GM12872 (cell line): ENCODE measurements at regions not wholly inside any gene's neighbourhood (a gene's known extent, or its start where the extent isn't known, plus 50 kb on each side); places are given as distances from the start of the nearest gene placed in this dataset.

Experiments
- TF ChIP-seq, protein P1 (sequence below): IDR thresholded peaks from 3 replicates; pipeline ENCODE4 v1.5.1; 2011; ENCODE audit warnings: low read depth, mild to moderate bottlenecking, low read length, moderate library complexity; ENCODE audit not compliant: insufficient read depth

DNA sequence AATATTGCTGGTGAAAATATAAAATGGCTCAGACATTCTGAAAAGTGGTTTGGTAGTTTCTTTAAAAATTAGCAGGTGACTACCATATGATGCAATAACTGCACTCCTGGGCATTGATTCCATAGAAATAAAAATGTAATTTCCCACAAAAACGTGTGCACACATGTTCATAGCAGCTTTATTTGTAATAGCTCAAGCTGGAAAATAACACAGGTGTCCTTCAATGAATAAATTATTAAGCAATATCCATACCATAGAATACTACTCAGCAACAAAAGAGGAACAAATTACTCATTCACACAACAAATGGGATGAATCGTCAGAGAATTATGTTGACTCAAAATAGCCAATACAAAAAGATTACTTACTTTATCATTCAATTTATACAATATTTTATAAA, 893.7 kb upstream of the SLIT2 start:
- TF ChIP-seq, protein P1, sequence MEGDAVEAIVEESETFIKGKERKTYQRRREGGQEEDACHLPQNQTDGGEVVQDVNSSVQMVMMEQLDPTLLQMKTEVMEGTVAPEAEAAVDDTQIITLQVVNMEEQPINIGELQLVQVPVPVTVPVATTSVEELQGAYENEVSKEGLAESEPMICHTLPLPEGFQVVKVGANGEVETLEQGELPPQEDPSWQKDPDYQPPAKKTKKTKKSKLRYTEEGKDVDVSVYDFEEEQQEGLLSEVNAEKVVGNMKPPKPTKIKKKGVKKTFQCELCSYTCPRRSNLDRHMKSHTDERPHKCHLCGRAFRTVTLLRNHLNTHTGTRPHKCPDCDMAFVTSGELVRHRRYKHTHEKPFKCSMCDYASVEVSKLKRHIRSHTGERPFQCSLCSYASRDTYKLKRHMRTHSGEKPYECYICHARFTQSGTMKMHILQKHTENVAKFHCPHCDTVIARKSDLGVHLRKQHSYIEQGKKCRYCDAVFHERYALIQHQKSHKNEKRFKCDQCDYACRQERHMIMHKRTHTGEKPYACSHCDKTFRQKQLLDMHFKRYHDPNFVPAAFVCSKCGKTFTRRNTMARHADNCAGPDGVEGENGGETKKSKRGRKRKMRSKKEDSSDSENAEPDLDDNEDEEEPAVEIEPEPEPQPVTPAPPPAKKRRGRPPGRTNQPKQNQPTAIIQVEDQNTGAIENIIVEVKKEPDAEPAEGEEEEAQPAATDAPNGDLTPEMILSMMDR = no peak

DNA sequence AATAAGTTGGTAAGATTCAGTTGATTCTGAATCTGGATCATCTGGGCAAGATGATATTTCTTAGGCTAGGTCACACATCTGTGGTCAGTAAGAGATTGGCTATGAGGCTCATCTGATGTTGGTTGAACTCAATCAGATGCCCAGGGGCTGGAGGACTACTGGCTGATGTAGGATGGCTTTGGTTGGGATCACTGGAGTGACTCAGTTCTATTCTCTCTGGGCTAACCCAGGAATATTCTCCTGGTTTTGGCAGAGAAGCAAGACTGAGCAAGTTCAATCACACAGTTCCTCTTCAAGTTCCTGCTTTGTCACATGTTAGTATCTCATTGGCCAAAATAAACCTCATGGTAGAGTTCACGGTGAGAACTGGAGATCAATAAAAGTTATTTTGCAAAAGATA, 902.3 kb upstream of the SLIT2 start:
- TF ChIP-seq, protein P1 = no peak

DNA sequence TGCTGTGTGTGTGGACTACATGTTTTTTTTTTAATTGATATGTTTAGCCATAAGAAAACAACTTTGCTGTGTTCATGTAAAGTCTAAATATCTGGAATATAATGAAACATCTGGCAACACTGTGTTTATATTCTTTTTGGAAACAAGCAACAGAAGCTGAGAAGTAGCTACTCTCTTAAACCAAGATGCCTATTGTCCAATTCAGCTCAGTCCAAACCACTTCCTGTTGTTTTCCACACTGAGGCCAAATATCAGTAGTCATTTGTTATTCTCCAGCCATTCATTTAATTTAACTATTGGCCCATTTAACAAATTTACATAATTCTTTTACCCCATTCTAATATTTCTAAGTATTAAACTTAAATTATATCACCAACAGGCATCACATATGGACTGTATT, 903.0 kb upstream of the SLIT2 start:
- TF ChIP-seq, protein P1 = no peak

DNA sequence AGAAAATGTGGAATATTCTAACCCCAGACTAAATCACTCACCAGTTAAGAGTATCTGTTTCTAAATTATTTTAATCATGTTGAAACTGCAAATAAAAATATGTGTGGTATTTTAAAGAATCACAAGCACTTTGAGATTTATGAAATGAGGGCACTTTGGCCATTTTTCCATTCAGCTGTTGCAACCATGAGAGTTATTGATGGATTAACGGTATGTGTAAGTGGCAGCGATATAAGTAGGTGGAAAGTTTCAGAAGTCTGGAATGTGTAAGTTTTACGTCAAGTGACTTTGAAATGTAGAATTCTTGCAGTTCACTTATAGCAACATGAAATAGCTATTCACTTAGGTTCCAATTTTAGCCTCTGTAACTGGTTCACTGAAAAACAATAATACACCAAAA, 905.1 kb upstream of the SLIT2 start:
- TF ChIP-seq, protein P1 = no peak

DNA sequence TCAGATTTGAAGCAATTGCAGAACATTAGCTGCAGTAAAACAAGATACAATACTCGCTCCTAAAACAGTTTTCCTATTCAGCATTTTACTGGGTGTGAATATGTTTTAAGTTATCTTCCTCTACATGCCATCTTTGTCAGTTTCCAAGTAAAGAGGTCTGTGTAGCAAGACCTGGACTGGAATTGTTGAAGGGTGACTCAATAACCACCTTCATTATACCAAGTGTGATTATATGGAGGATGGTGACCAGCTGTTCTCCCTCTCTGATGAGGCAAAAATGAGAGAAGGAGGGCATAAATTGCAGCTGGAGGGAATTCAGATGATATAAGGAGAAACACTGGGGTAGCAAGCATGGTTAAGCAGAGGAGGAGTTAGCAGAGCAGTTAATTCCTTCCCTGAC, 922.1 kb upstream of the SLIT2 start:
- TF ChIP-seq, protein P1 = no peak

DNA sequence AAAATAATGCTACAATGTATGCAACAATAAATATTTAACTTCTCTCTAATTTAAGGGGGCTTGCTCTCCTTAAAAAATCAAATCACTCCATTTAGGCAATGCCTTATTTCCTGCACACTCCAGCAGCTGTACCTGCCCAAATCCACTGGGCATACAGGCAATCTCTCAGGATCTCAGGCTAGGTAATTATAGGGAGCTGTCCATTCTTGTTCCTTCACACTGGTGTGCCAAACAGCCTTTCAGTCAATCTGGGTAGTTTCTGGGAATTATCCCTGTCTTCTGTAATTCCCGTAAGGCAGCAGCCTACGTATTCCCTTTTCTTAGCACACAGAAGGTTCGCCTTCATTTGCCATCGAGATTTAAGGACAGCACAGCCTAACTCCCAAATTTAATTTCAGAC, 922.6 kb upstream of the SLIT2 start:
- TF ChIP-seq, protein P1 = no peak

DNA sequence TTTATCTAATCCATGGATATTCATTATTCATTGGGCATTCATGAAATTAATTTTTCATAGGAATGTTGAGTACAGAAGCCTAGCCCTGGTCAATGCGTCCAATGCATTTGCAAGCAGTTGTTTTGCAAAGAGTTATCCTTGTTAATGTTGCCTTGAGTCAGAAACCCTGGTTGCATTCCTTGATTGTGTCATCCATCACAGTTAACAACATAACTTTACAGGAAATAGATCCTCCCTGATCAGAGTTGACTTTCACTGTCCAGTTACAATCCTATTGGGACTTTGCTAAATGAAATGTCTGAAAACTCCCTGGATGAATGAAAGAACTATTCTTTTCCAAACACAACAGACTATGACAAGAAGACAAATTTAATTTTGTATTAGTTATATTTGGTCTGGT, 924.3 kb upstream of the SLIT2 start:
- TF ChIP-seq, protein P1 = no peak

DNA sequence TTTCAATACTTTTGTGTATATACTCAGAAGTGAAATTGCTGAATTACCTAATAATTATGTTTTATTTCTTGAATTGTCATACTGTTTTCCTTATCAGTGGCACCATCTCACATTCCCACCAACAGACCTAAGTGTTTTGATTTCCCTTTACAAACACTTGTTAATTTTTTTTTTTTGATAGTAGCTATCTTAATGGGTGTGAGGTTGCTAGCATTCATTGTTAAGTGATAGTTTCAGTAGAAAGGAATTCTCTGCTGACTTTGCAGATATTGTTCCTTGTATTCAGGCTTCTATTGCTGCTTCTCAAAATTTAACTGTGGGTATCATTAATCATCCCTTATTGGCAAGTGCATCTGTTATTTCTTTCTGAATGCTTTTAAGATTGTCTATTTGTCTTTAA, 927.5 kb upstream of the SLIT2 start:
- TF ChIP-seq, protein P1 = no peak
